Adrenal gland (tissue), 5 donors: ENCODE measurements at regions not wholly inside any gene's neighbourhood (a gene's known extent, or its start where the extent isn't known, plus 50 kb on each side); places are given as distances from the start of the nearest gene placed in this dataset.

Source experiments
- POLR2A ChIP-seq, 2 donors: fragments of 450-650 bp; IDR thresholded peaks; one replicate each; pipeline ENCODE4 v1.6.1; 2017; ENCODE audit warnings: antibody characterized with exemption in 2 of 2, mild to moderate bottlenecking in 2 of 2, moderate library complexity in 1 of 2
- TF ChIP-seq, protein P1 (sequence below), 6 experiments: fragments of 450-650 bp in 4 of 6; fragments of 200-600 bp in 2 of 6; sonication (generic) in 1 of 6; IDR thresholded peaks; 1 replicate in 5 of 6; 2 replicates in 1 of 6; pipeline versions ENCODE4 v1.5.1 to v1.8.0; 2016 to 2021; ENCODE audit warnings: antibody characterized with exemption in 6 of 6, mild to moderate bottlenecking in 2 of 6, moderate library complexity in 1 of 6
- donor health status: DM: no; HTN: no; CAD: no.

DNA sequence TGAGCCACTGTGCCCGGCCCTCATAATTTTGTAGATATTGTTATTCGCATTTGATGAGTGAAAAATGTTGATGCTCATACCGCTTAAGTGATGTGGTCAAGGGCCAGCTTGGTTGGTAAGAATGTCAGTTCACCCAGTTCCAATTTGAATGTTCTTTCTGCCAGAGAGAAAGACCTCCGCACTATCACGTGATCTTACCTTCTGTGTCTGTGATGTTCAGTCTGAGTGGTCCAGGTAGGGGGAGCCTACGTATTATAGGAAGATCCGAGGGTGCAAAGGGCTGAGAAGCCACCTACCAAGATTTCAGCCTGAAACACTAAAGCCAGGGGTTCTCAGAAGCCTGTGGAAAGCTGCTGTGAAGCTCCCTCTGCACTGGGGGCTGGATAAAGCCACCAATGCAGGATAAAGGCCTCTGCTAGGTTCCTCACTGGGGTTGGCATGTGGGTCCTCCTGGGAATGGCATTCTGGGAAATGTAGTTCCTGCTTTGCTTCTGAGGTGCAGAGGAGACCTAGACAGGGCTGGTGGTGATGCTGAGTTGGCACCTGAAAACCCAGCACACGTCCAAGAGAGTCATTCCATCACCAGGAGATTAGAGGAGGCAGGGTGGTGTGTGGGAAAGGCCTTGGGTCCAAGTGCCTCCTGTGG lies 64.7 kb upstream of the AOAH start:
- TF ChIP-seq, protein P1, sequence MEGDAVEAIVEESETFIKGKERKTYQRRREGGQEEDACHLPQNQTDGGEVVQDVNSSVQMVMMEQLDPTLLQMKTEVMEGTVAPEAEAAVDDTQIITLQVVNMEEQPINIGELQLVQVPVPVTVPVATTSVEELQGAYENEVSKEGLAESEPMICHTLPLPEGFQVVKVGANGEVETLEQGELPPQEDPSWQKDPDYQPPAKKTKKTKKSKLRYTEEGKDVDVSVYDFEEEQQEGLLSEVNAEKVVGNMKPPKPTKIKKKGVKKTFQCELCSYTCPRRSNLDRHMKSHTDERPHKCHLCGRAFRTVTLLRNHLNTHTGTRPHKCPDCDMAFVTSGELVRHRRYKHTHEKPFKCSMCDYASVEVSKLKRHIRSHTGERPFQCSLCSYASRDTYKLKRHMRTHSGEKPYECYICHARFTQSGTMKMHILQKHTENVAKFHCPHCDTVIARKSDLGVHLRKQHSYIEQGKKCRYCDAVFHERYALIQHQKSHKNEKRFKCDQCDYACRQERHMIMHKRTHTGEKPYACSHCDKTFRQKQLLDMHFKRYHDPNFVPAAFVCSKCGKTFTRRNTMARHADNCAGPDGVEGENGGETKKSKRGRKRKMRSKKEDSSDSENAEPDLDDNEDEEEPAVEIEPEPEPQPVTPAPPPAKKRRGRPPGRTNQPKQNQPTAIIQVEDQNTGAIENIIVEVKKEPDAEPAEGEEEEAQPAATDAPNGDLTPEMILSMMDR (IDR thresholded peaks at IDR 0.05): no peak
- TF ChIP-seq POLR2A (IDR thresholded peaks at IDR 0.05): no peak
